Vagina (tissue), 2 donors: ENCODE measurements at regions not wholly inside any gene's neighbourhood (a gene's known extent, or its start where the extent isn't known, plus 50 kb on each side); places are given as distances from the start of the nearest gene placed in this dataset.

Source experiments
- CTCF ChIP-seq, 3 experiments: fragments of 450-650 bp in 2 of 3; fragments of 200-600 bp in 1 of 3; sonication (generic) in 1 of 3; IDR thresholded peaks; one replicate each; pipeline ENCODE4 v1.5.1; 2017 to 2019; ENCODE audit warnings: antibody characterized with exemption in 3 of 3, mild to moderate bottlenecking in 2 of 3, moderate library complexity in 2 of 3
- POLR2A ChIP-seq, 2 donors: fragments of 450-650 bp; IDR thresholded peaks; one replicate each; pipeline ENCODE4 v1.6.1; 2017; ENCODE audit warnings: antibody characterized with exemption in 2 of 2, mild to moderate bottlenecking in 2 of 2, moderate library complexity in 2 of 2

GRCh38 chr6:132936646-132937045 lies 122.3 kb downstream of the RPS12 start:
- TF ChIP-seq CTCF (IDR thresholded peaks at IDR 0.05): no peak
- no peak for TF ChIP-seq POLR2A (IDR thresholded peaks at IDR 0.05)
